ENCODE measurements at regions not wholly inside any gene's neighbourhood (a gene's known extent, or its start where the extent isn't known, plus 50 kb on each side); places are given as distances from the start of the nearest gene placed in this dataset.

DNA sequence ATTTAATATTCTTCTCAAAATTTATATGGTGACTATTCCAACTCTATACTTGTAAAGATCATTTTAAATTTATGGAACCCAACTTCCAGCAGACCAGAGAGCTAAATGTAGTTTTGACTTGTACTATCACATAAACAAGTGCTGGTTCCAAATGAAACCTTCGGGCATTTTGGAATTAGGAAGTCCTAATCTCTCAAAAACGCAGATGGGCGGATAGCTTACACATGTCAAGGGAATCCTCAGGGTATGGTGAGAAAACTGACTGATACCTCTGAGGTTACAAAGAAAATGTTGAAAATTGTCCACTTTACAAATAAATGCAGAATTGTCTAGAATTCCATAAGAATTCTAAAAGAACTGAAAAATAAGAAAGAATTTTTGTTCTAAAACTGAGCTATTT is 224.1 kb downstream of the SS18 start:
- DNase-seq, result no peak

DNA sequence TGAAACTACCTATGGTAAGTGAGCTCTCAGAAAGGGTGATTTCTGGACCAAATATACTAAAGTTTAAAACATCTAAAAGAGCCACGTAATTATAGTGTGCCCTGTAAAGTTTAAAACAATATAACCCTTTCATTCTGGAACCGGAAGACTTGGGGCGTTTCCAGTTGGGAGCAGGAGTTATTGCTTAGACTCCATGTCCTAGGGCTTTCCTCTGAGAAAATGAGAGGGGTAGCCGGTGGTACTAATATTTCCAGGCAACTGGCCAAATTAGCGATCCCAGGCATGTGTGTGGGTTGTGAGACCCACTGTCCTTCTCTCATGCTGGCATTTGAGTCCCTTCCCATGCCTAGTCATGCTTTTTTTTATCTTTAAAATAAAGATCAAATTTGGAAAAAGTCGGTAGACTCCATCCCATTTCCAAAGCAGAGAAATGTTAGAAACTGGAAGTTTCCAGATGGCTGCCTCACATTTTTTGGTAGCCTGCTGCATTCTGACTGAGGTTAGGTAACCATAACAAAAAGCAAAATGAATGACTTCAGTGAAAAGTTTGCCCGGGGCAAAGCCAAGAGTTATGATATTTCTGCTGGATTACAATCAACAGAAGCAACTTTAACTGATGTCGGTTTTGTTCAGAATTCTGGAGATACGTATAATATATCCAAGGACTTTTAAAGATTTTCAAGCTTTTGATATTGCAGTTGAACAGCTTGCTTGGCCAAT is 227.4 kb downstream of the SS18 start:
- DNase-seq, result no peak

DNA sequence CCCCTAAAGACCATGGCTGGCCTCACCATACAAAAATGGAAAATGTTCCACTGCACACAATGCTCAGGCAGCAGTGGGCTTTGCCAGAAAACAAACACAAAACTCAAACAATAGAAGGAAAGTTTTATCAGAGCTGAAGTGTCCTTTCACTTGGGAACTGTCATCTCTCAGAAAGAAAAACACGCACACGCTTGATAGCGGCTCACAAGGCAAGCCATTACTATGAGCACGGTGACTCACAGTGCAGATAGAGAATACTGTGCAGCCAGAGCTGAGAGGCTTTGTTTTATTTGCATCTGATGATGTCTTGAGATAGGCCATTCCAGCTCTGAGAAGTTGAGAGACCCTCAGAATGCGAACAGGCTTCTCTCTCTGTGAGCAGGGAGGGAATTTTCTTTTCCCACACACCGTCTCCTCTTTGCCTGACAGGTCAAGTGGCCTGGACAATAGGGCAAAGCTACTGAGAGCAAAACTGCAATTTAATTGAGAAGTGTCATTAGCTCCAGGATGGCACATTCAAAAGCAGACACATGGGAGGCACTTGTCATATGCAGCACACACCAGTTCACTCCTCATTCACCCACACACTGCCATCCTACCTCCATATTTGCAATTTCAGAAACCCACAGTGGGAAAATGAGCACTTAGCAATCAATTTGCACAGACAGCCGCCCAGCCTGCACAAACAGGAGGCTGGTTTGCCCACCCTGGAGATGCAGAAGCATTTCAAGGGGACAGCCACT is 236.6 kb downstream of the SS18 start:
- no peak for DNase-seq

DNA sequence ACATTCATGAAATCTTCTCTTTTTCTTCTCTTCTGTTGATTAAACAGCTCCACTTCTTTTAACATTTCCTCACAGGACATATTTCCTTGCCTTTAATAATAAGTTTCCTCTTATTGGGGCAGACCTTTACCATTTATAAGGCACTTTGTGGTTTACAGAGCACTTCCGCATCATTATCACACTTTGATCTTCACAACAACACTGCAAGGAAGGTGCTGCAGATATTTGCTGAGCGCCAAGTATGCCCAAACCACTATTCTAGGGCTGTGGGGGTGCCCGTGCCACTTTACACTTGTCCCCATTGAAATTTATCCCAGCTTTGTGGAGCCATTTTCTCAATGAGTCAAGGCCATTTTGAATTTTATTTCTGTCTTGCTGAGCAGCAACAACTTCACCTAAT is 246.6 kb downstream of the SS18 start:
- no peak for DNase-seq

GRCh38 chr18:25842665-25843064 is 247.7 kb downstream of the SS18 start:
- no peak for DNase-seq

DNA sequence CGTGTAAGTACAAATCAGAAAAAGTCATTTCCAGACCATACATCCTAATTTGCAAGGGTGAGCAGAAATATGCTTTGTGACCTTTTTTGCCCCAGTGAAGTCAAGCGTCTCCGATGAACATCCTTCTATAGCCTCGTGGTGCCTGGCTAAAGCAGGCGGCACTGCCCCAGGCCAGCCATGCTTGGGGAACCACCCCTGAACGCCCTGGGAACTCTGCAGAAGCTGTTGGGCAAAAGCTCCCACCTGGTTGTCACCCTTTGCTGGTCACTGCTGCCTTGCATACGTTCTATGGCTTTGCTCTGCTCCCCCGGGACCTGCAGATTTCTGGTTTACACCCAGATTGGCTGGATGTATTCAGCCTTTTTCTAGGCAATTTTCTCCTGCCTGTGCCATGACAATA is 256.4 kb downstream of the SS18 start:
- no peak for DNase-seq

- peak; percentile 82 for DNase-seq
These were observed 258.3 kb downstream of the SS18 start for GRCh38 chr18:25832001-25832604.

- no peak for DNase-seq
These were observed 259.1 kb downstream of the SS18 start for GRCh38 chr18:25831301-25831701.

GRCh38 chr18:25830787-25831186 is 259.6 kb downstream of the SS18 start:
- DNase-seq, result no peak

- no peak for DNase-seq
These were observed 262.4 kb downstream of the SS18 start for GRCh38 chr18:25827961-25828561.

DNA sequence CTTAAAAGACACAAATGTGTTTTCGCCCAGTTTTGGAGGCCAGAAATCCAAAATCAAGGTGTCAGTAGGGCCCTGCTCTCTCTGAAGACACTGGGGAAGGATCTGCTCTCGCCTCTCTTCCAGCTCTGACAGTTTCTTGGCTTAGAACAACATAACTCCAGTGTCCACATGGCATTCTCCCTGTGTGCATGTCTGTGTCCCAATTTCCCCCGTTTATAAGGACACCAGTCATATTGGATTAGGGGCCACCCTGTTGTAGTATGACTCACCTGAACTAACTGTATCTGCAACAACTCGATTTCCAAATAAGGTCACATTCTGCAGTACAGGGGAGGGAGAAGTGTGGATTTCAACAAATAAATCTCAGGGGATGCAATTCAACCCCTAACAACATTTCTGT is 263.2 kb downstream of the SS18 start:
- no peak for DNase-seq

DNA sequence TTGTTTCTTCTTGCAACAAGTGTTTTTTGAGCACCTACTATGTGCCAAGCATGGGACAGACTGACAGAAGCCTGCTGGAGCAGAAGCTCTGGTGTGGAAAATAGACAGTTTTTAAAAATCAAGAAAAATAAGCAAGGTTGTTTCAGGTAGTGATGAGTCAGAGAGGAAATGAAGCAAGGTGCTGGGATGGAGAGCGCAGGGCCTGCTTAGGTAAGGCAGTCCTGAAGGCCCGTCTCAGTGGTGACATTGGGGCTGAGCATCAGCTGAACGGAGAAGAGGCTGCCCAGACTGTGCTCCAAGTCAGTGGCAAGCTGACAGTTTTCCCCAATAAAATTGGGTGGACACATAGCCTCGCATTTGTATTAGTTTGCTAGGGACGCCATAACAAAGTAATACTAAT is 263.6 kb downstream of the SS18 start:
- DNase-seq, result no peak

DNA sequence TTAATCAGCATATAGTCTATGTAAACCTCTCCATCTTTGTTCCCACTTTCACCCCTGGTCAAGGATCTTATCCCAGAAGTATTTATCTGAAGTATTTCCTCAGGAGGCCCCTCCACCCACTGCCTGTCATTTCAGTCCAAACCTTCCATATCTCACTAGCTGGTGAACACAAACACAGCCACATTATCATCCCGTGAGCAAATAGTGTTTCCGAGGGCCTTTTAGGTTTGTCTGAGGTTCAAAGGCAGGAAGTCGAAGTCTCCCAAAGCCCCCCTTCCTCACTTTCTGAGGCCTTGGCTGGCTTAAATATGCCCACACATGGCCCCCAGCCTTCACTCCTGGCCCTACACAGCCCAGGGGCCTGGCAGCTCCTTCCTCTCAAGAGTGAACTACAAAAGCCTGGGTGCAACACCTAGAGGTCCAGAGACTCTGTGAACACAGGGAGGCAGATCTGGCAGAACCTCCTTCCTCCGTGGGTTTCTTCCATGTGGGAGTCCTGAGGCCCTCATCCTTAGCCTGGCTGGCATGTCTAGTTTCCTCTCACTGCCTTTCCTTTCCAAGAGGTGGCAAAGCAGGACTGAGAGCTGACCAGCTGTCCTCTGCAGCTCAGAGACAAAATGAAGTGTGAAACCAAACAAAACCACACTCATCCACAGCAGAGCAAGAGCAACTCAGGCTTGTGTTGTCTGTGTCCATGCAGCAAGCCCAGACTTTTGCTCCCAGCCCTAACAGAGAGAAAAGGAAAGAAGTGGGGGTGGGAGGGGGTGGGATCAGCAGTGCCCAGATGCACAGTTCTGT is 264.2 kb downstream of the SS18 start:
- no peak for DNase-seq

DNA sequence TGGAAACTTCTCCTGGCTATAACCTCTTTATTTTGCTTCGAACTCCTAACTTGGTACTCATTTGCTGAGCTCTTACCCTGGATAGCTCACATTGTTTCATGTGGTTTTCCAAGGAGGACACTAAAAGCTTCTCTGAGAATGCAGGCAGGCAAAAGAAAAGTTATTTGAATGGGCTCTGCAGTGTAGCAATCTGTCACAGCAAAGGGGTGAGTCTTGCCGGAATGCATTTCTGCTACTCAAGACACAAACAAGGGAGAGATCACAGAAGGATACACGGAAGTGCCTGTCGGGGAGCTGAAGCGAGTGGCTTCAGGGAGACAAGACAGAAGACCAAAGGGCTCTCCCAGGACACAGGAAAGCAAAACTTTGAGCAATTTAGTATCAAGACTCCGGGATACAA is 265.4 kb downstream of the SS18 start:
- DNase-seq, result no peak

DNA sequence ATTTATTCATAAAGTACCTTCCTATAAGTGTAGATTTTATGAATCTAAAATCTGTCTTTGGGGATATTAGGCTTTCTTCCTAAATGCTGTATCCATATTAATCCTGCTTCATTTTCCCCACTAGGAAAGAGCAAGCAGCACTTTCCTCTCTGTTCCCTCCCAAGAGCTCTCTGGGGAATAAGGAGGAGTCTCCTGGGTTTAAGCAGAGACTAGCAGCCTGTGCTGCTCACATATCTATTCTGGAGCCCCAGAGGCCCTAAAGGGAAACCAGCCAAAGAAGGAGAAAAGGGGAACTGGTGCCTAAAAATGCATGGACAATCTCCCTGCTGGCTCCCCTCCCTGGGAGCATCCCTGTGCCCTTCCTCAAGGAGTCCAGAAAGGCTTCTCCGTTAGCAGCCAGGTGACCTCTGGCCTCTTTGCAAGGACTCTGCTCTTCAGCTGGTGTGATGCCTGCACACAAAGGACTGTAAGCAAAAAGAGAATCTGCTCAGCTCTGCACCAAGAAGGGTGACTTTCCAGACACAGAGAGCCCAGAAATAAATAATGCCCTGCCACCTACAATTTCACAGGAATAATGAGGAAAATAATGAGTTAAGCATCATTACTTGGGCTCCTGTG is 270.6 kb downstream of the SS18 start:
- no peak for DNase-seq

- no peak for DNase-seq
These were observed 271.9 kb downstream of the SS18 start for GRCh38 chr18:25818505-25818904.

- no peak for DNase-seq
These were observed 272.7 kb downstream of the SS18 start for GRCh38 chr18:25817546-25818237.

DNA sequence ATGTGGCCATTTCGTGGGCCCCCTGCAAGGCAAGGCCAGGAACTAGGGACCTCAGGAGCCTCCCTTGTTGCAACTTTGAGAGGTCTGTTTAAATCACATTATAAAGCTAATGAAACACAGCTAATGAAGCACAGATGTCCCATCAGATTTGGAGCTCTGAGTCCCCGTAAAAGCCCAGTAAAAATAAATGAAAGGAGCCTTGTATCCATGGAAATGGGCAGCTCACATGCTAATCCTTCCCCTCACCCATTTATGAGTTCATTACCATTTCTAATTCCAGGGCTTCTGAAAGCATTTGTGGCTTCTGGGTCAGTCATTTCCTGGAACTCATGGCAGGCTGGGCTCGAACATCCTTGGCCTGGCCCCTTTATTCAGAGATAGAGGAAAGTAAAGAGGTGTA is 274.8 kb downstream of the SS18 start:
- DNase-seq, result no peak

DNA sequence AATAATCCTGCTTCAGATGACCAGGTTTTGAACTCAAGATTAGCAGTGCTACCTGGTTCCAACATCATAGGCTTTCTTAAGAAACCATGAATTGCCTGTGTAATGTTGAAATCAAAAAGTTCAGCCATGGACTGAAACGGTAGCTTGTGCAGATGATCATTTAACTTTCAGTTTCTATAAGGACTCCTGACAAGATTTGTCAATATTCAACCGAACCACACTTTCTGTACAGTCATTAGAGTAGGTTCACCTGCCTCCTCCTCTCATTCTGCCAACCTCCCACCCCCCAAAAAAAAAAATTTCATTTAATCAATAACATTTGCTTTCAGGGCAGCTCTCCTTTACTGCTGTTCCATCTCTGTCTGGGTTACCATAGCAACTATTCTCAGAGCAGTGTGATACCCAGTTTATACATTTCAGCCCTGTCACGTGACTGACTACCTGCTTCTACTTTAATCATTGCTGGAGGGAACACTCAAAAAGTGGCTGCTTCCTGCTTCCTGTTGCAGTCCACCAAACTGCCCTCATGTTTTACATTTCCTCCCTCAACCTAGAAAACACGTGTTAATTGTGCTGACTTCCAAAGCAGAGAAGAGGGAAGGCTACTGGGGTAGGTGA is 275.5 kb downstream of the SS18 start:
- DNase-seq, result no peak

DNA sequence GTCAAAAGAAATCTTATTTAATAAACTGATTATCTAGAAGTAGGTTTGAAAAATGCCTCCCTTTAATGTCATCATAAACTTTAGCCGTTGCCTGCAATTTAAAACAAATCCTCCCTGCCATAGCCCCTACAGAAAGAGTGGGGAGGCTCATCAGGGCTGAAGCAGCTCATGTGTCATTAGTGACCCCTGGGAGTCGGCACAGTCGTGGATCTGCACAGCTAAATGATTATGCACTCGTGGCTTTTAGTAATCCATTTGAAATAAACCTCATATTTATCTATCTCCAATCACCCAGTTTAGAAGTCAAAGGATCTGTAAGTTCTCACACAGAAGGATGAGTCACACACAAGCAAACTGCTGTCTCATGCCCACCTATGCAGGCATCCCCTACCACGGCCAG is 277.3 kb downstream of the SS18 start:
- no peak for DNase-seq

- no peak for DNase-seq
These were observed 279.7 kb downstream of the SS18 start for GRCh38 chr18:25810736-25811135.
